GM12873 (cell line): ENCODE measurements at regions not wholly inside any gene's neighbourhood (a gene's known extent, or its start where the extent isn't known, plus 50 kb on each side); places are given as distances from the start of the nearest gene placed in this dataset.

Source experiments
- TF ChIP-seq, protein P1 (sequence below): IDR thresholded peaks from 2 replicates; pipeline ENCODE4 v1.5.1; 2012; ENCODE audit warnings: low read depth, mild to moderate bottlenecking, moderate library complexity, low read length, control low read depth; ENCODE audit not compliant: insufficient read depth; ENCODE audit errors: missing control alignments

DNA sequence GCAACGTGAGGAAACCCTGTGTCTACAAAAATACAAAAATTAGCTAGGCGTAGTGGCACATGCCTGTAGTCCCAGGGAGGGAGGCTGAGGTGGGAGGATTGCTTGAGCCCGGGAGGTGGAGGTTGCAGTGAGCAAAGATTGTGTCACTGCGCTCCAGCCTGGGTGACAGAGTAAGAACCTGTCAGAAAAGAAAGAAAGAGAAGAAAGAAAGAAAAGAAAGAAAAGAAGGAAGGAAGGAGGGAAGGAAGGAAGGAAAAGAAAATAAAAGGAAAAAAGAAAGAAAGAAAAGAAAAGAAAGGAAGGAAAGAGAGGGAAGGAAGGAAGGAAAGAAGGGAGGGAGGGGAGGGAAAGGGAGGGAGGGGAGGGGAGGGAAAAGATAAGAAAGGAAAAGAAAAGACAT, 89.9 kb upstream of the HPCAL1 start:
- TF ChIP-seq, protein P1, sequence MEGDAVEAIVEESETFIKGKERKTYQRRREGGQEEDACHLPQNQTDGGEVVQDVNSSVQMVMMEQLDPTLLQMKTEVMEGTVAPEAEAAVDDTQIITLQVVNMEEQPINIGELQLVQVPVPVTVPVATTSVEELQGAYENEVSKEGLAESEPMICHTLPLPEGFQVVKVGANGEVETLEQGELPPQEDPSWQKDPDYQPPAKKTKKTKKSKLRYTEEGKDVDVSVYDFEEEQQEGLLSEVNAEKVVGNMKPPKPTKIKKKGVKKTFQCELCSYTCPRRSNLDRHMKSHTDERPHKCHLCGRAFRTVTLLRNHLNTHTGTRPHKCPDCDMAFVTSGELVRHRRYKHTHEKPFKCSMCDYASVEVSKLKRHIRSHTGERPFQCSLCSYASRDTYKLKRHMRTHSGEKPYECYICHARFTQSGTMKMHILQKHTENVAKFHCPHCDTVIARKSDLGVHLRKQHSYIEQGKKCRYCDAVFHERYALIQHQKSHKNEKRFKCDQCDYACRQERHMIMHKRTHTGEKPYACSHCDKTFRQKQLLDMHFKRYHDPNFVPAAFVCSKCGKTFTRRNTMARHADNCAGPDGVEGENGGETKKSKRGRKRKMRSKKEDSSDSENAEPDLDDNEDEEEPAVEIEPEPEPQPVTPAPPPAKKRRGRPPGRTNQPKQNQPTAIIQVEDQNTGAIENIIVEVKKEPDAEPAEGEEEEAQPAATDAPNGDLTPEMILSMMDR = no peak

DNA sequence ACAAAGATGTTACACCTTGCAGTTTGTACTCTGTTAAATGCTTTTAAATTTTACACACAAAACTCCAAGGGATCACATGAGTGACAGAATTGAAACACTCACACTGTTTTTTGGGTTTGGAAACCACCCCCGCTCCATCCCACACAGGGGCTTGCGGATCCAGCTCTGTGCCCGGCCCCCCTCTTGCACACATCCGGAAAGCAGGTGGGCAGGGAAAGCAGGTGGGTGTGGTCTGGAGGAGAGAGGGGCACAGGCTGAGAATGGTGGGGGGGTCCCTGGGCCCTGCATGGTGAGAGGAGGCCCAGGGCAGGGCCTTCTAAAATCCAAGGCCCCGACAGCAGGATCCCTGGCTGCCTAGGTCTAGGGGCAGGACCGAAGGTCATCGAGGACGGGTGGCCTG, 88.5 kb upstream of the HPCAL1 start:
- TF ChIP-seq, protein P1 = no peak

GRCh38 chr2:10215393-10215935, 87.2 kb upstream of the HPCAL1 start:
- TF ChIP-seq, protein P1 = no peak

- TF ChIP-seq, protein P1 = no peak
Measured at GRCh38 chr2:10216677-10217488, 85.8 kb upstream of the HPCAL1 start.

GRCh38 chr2:10217489-10218435, 84.9 kb upstream of the HPCAL1 start:
- TF ChIP-seq, protein P1 = no peak

DNA sequence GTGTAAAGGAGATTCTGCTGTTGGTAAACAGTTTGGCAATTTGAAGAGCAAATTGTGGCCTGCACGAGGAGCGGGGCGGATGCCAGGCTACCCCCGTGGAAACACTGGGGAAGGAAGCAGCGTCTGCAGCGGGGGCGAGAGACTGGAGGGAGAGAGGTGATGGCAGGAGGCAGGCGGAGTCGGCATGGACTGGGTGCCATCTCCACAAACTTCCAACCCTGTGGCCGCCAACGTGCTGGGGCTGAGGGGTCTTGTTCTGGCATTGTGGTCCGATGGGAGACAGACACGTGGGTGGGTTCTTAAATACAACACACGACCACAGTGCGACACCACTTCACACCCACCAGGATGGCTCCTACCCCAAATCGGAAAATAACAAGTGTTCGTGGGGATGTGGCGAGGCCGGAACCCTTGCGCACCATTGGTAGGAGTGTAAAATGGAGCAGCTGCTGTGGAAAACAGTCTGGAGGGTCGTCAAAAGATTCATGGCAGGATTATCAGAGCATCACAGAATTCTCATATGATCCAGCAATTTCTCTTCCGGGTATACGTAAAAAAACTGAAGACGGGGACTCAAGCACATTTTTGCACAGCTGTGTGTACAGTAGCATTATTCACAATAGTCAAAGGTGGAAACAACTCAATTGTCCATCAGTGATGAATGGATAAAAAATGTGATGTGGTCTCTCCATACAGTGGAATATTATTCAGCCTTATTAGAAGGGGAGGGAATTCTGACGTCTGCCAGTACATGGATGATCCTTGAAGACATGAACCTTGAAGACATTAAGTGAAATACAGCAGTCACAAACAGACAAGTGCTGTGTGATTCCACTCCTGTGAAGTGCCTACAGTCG, 82.4 kb upstream of the HPCAL1 start:
- TF ChIP-seq, protein P1 = no peak
